ENCODE measurements at regions not wholly inside any gene's neighbourhood (a gene's known extent, or its start where the extent isn't known, plus 50 kb on each side); places are given as distances from the start of the nearest gene placed in this dataset.

GRCh38 chr15:70243686-70244540, 146.2 kb upstream of the TLE3 start:
- peaks cover 16 to 22% of the 10 kb centered on the region in 2 experiments for H3K4me1 Mint-ChIP-seq
- Histone ChIP-seq H3K14ac (ENCODE audit: insufficient read depth, low read length) (no peak overlapping the region), H3K23me2 (ENCODE audit: insufficient read length, low read depth, low read length, poor library complexity, severe bottlenecking) (no peaks in the 10 kb centered on the region), H3K9ac (ENCODE audit: extremely low read depth, insufficient read length, low read length) (no peak overlapping the region), H2BK20ac (ENCODE audit: low read depth, low read length, poor library complexity, severe bottlenecking) (no peak overlapping the region), H2BK15ac (ENCODE audit: low read depth, low read length) (no peak overlapping the region), H3K56ac (ENCODE audit: insufficient read length, low read depth, low read length) (no peak overlapping the region), H2AFZ (ENCODE audit: low read length) (no peak overlapping the region), H3K18ac (ENCODE audit: insufficient read length, low read depth, low read length) (no peak overlapping the region), H3K4me1 (ENCODE audit: insufficient read depth, low read length) (no peaks in the 10 kb centered on the region), H2BK120ac (ENCODE audit: low read depth, low read length, poor library complexity, severe bottlenecking) (no peak overlapping the region), H4K5ac (ENCODE audit: insufficient read length, low read depth, low read length) (no peak overlapping the region), H2BK5ac (ENCODE audit: insufficient read length, low read length) (no peak overlapping the region), H3K79me1 (ENCODE audit: insufficient read depth, low read depth, low read length, poor library complexity, severe bottlenecking) (no peaks in the 10 kb centered on the region), H3K79me2 (ENCODE audit: insufficient read depth, low read length) (no peaks in the 10 kb centered on the region), H4K91ac (ENCODE audit: insufficient read length, low read depth, low read length) (no peak overlapping the region), H4K8ac (replicated peaks; ENCODE audit: insufficient read length, low read depth, low read length) (no peak overlapping the region), H3K9me3 (ENCODE audit: control insufficient read depth, low read depth, low read length) (no peaks in the 10 kb centered on the region), H3K27me3 (ENCODE audit: insufficient read depth, low read length) (no peaks in the 10 kb centered on the region), H3K4ac (ENCODE audit: low read depth, low read length) (no peak overlapping the region), H2BK12ac (ENCODE audit: insufficient read length, low read depth, low read length) (no peak overlapping the region), H3K23ac (ENCODE audit: insufficient read length, low read depth, low read length) (no peak overlapping the region), H3K4me2 (ENCODE audit: insufficient read depth, insufficient read length, low read length) (no peak overlapping the region), H3T11ph (ENCODE audit: low read length) (no peak overlapping the region), H4K20me1 (ENCODE audit: control insufficient read depth, insufficient read depth, insufficient read length) (no peaks in the 10 kb centered on the region), H3K27ac (ENCODE audit: insufficient read length, low read depth, low read length) (no peak overlapping the region), H2AK5ac (ENCODE audit: insufficient read length, low read length) (no peak overlapping the region)
- H3K27me3 Mint-ChIP-seq (ENCODE audit: low read depth): no peaks in the 10 kb centered on the region; the same call in 1 of the 2 replicates
- no peaks in the 10 kb centered on the region for H3K36me3 Mint-ChIP-seq (ENCODE audit: insufficient read depth in 1 of 3, low read depth in 3 of 3)
- WGBS (ENCODE audit: extremely low coverage, insufficient read length, low lambda C conversion rate): no CpG with 5 or more reads among the region's 7 CpGs
- DNase-seq: no peak
- H3K4me3 Mint-ChIP-seq: no peak overlapping the region
- H3K9me3 Mint-ChIP-seq: no peaks in the 10 kb centered on the region
- peak overlapping the region in 1 of 3 experiments; percentile 35; a peak in 1 of 7 replicates for H3K27ac Mint-ChIP-seq
- TF ChIP-seq CTCF (conservative IDR thresholded peaks at IDR 0.05): no peak
